OCI-LY3 (cell line): ENCODE measurements at regions not wholly inside any gene's neighbourhood (a gene's known extent, or its start where the extent isn't known, plus 50 kb on each side); places are given as distances from the start of the nearest gene placed in this dataset.

Source experiments
- EZH2phosphoT487 ChIP-seq: fragments of 200-600 bp; shearing (Covaris generic); IDR thresholded peaks from 2 replicates; pipeline ENCODE4 v1.6.1; 2018; ENCODE audit warnings: antibody characterized with exemption, mixed run types, low read depth
- TF ChIP-seq, protein P1 (sequence below): fragments of 200-600, 300-600 bp; sonication (generic); IDR thresholded peaks from 2 replicates; pipeline ENCODE4 v1.5.1; 2014; ENCODE audit warnings: antibody characterized with exemption, low read length, low read depth

GRCh38 chr3:72448375-72448823 is 399.8 kb downstream of the SHQ1 start:
- TF ChIP-seq, protein P1, sequence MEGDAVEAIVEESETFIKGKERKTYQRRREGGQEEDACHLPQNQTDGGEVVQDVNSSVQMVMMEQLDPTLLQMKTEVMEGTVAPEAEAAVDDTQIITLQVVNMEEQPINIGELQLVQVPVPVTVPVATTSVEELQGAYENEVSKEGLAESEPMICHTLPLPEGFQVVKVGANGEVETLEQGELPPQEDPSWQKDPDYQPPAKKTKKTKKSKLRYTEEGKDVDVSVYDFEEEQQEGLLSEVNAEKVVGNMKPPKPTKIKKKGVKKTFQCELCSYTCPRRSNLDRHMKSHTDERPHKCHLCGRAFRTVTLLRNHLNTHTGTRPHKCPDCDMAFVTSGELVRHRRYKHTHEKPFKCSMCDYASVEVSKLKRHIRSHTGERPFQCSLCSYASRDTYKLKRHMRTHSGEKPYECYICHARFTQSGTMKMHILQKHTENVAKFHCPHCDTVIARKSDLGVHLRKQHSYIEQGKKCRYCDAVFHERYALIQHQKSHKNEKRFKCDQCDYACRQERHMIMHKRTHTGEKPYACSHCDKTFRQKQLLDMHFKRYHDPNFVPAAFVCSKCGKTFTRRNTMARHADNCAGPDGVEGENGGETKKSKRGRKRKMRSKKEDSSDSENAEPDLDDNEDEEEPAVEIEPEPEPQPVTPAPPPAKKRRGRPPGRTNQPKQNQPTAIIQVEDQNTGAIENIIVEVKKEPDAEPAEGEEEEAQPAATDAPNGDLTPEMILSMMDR = no peak
- TF ChIP-seq EZH2phosphoT487 = no peak
